ENCODE measurements at regions not wholly inside any gene's neighbourhood (a gene's known extent, or its start where the extent isn't known, plus 50 kb on each side); places are given as distances from the start of the nearest gene placed in this dataset.

- H3K4me3 ChIP-seq (ENCODE audit: insufficient read depth, low read length) = no peak overlapping the region
- H3K4me1 ChIP-seq (ENCODE audit: insufficient read depth, low read length) = no peaks in the 10 kb centered on the region
- no peaks in the 10 kb centered on the region for H3K36me3 ChIP-seq (ENCODE audit: insufficient read depth, low read length)
- H3K27me3 ChIP-seq (ENCODE audit: insufficient read depth, low read length) = no peaks in the 10 kb centered on the region
- no peak for TF ChIP-seq CTCF (IDR thresholded peaks at IDR 0.05; ENCODE audit: extremely low read depth, low read depth, low read length)
- H3K79me2 ChIP-seq (ENCODE audit: insufficient read depth, low read length) = no peaks in the 10 kb centered on the region
- no peak overlapping the region for H3K27ac ChIP-seq (ENCODE audit: low read depth, low read length)
- H3K9me3 ChIP-seq (ENCODE audit: low read depth, low read length) = no peaks in the 10 kb centered on the region
- H4K20me1 ChIP-seq (ENCODE audit: insufficient read depth, low read length) = no peaks in the 10 kb centered on the region
- H2AFZ ChIP-seq (ENCODE audit: low read length) = no peak overlapping the region
- no peak for DNase-seq (ENCODE audit: insufficient read length, low spot score, missing footprints)
- no peak overlapping the region for H3K4me2 ChIP-seq (ENCODE audit: insufficient read depth, low read length)
Observed at GRCh38 chr14:86788224-86788623, 1204.8 kb downstream of the GALC start.

GRCh38 chr14:86787717-86788116, 1205.3 kb downstream of the GALC start:
- Histone ChIP-seq H3K79me2 (ENCODE audit: insufficient read depth, low read length) (no peaks in the 10 kb centered on the region), H3K27me3 (ENCODE audit: insufficient read depth, low read length) (no peaks in the 10 kb centered on the region), H3K4me2 (ENCODE audit: insufficient read depth, low read length) (no peak overlapping the region), H3K36me3 (ENCODE audit: insufficient read depth, low read length) (no peaks in the 10 kb centered on the region), H4K20me1 (ENCODE audit: insufficient read depth, low read length) (no peaks in the 10 kb centered on the region), H2AFZ (ENCODE audit: low read length) (no peak overlapping the region), H3K4me1 (ENCODE audit: insufficient read depth, low read length) (no peaks in the 10 kb centered on the region), H3K4me3 (ENCODE audit: insufficient read depth, low read length) (no peak overlapping the region), H3K27ac (ENCODE audit: low read depth, low read length) (no peak overlapping the region), H3K9me3 (ENCODE audit: low read depth, low read length) (no peaks in the 10 kb centered on the region)
- no peak for TF ChIP-seq CTCF (IDR thresholded peaks at IDR 0.05; ENCODE audit: extremely low read depth, low read depth, low read length)
- no peak for DNase-seq (ENCODE audit: insufficient read length, low spot score, missing footprints)

GRCh38 chr14:86782092-86782580, 1210.8 kb downstream of the GALC start:
- no peaks in the 10 kb centered on the region for H4K20me1 ChIP-seq (ENCODE audit: insufficient read depth, low read length)
- no peaks in the 10 kb centered on the region for H3K36me3 ChIP-seq (ENCODE audit: insufficient read depth, low read length)
- no peaks in the 10 kb centered on the region for H3K79me2 ChIP-seq (ENCODE audit: insufficient read depth, low read length)
- H3K4me2 ChIP-seq (ENCODE audit: insufficient read depth, low read length) = no peak overlapping the region
- TF ChIP-seq CTCF (IDR thresholded peaks at IDR 0.05; ENCODE audit: extremely low read depth, low read depth, low read length) = no peak
- DNase-seq (ENCODE audit: insufficient read length, low spot score, missing footprints) = no peak
- no peak overlapping the region for H2AFZ ChIP-seq (ENCODE audit: low read length)
- H3K9me3 ChIP-seq (ENCODE audit: low read depth, low read length) = no peaks in the 10 kb centered on the region
- H3K27me3 ChIP-seq (ENCODE audit: insufficient read depth, low read length) = no peaks in the 10 kb centered on the region
- H3K27ac ChIP-seq (ENCODE audit: low read depth, low read length) = no peak overlapping the region
- H3K4me3 ChIP-seq (ENCODE audit: insufficient read depth, low read length) = no peak overlapping the region
- H3K4me1 ChIP-seq (ENCODE audit: insufficient read depth, low read length) = no peaks in the 10 kb centered on the region

GRCh38 chr14:86780876-86781510, 1212.0 kb downstream of the GALC start:
- H3K79me2 ChIP-seq (ENCODE audit: insufficient read depth, low read length) = no peaks in the 10 kb centered on the region
- H3K4me2 ChIP-seq (ENCODE audit: insufficient read depth, low read length) = no peak overlapping the region
- no peaks in the 10 kb centered on the region for H3K9me3 ChIP-seq (ENCODE audit: low read depth, low read length)
- H2AFZ ChIP-seq (ENCODE audit: low read length) = no peak overlapping the region
- H4K20me1 ChIP-seq (ENCODE audit: insufficient read depth, low read length) = no peaks in the 10 kb centered on the region
- H3K4me1 ChIP-seq (ENCODE audit: insufficient read depth, low read length) = no peaks in the 10 kb centered on the region
- no peak overlapping the region for H3K4me3 ChIP-seq (ENCODE audit: insufficient read depth, low read length)
- no peaks in the 10 kb centered on the region for H3K27me3 ChIP-seq (ENCODE audit: insufficient read depth, low read length)
- H3K36me3 ChIP-seq (ENCODE audit: insufficient read depth, low read length) = no peaks in the 10 kb centered on the region
- H3K27ac ChIP-seq (ENCODE audit: low read depth, low read length) = no peak overlapping the region
- no peak for DNase-seq (ENCODE audit: insufficient read length, low spot score, missing footprints)
- TF ChIP-seq CTCF (IDR thresholded peaks at IDR 0.05; ENCODE audit: extremely low read depth, low read depth, low read length) = no peak
